ENCODE measurements at regions not wholly inside any gene's neighbourhood (a gene's known extent, or its start where the extent isn't known, plus 50 kb on each side); places are given as distances from the start of the nearest gene placed in this dataset.

GRCh38 chr12:89993632-89994031 lies 285.0 kb upstream of the ATP2B1 start:
- Mint-ChIP-seq H3K4me1 (peaks cover 26% of the 10 kb centered on the region), H3K4me3 (no peak overlapping the region), H3K36me3 (ENCODE audit: insufficient read depth) (no peaks in the 10 kb centered on the region), H3K27ac (ENCODE audit: low read depth) (no peak overlapping the region), H3K27me3 (no peaks in the 10 kb centered on the region), H3K9me3 (no peaks in the 10 kb centered on the region)
- no peak for DNase-seq (ENCODE audit: low spot score in 2 of 2)
- ATAC-seq (replicated peaks; ENCODE audit: extremely low read depth, poor library complexity, severe bottlenecking): no peak

- DNase-seq (ENCODE audit: low spot score in 2 of 2) (no peak), ATAC-seq (replicated peaks; ENCODE audit: extremely low read depth, poor library complexity, severe bottlenecking) (peak; percentile 32)
- Mint-ChIP-seq H3K27ac (ENCODE audit: low read depth) (peak overlapping the region; percentile 10), H3K36me3 (ENCODE audit: insufficient read depth) (no peaks in the 10 kb centered on the region), H3K4me1 (peaks cover 26% of the 10 kb centered on the region), H3K27me3 (no peaks in the 10 kb centered on the region), H3K9me3 (no peaks in the 10 kb centered on the region), H3K4me3 (no peak overlapping the region)
Measured at GRCh38 chr12:89992668-89993451, 284.2 kb upstream of the ATP2B1 start.

GRCh38 chr12:89991807-89992590 lies 283.4 kb upstream of the ATP2B1 start:
- peaks cover 26% of the 10 kb centered on the region for H3K4me1 Mint-ChIP-seq
- DNase-seq (ENCODE audit: low spot score in 2 of 2) (no peak), ATAC-seq (replicated peaks; ENCODE audit: extremely low read depth, poor library complexity, severe bottlenecking) (no peak)
- H3K27me3 Mint-ChIP-seq: no peaks in the 10 kb centered on the region
- no peaks in the 10 kb centered on the region for H3K9me3 Mint-ChIP-seq
- peak overlapping the region; percentile 10 for H3K27ac Mint-ChIP-seq (ENCODE audit: low read depth)
- H3K36me3 Mint-ChIP-seq (ENCODE audit: insufficient read depth): no peaks in the 10 kb centered on the region
- no peak overlapping the region for H3K4me3 Mint-ChIP-seq

- Mint-ChIP-seq H3K9me3 (no peaks in the 10 kb centered on the region), H3K36me3 (ENCODE audit: insufficient read depth) (no peaks in the 10 kb centered on the region), H3K4me3 (no peak overlapping the region), H3K4me1 (peaks cover 30% of the 10 kb centered on the region), H3K27me3 (no peaks in the 10 kb centered on the region), H3K27ac (ENCODE audit: low read depth) (no peak overlapping the region)
- ATAC-seq (replicated peaks; ENCODE audit: extremely low read depth, poor library complexity, severe bottlenecking): no peak
- DNase-seq (ENCODE audit: low spot score in 2 of 2): no peak
Measured at GRCh38 chr12:89988188-89988915, 279.7 kb upstream of the ATP2B1 start.

- Mint-ChIP-seq H3K4me3 (no peak overlapping the region), H3K36me3 (ENCODE audit: insufficient read depth) (no peaks in the 10 kb centered on the region), H3K27ac (ENCODE audit: low read depth) (no peak overlapping the region), H3K4me1 (peaks cover 6% of the 10 kb centered on the region), H3K27me3 (no peaks in the 10 kb centered on the region), H3K9me3 (no peaks in the 10 kb centered on the region)
- DNase-seq (ENCODE audit: low spot score in 2 of 2) (no peak), ATAC-seq (replicated peaks; ENCODE audit: extremely low read depth, poor library complexity, severe bottlenecking) (no peak)
Measured at GRCh38 chr12:89985935-89986334, 277.3 kb upstream of the ATP2B1 start.

GRCh38 chr12:89984846-89985245 lies 276.2 kb upstream of the ATP2B1 start:
- H3K27me3 Mint-ChIP-seq: no peaks in the 10 kb centered on the region
- DNase-seq (ENCODE audit: low spot score in 2 of 2) (no peak), ATAC-seq (replicated peaks; ENCODE audit: extremely low read depth, poor library complexity, severe bottlenecking) (no peak)
- no peaks in the 10 kb centered on the region for H3K9me3 Mint-ChIP-seq
- H3K4me1 Mint-ChIP-seq: peaks cover 6% of the 10 kb centered on the region
- H3K27ac Mint-ChIP-seq (ENCODE audit: low read depth): no peak overlapping the region
- H3K36me3 Mint-ChIP-seq (ENCODE audit: insufficient read depth): no peaks in the 10 kb centered on the region
- no peak overlapping the region for H3K4me3 Mint-ChIP-seq

GRCh38 chr12:89983622-89984021 lies 275.0 kb upstream of the ATP2B1 start:
- Mint-ChIP-seq H3K9me3 (no peaks in the 10 kb centered on the region), H3K27ac (ENCODE audit: low read depth) (no peak overlapping the region), H3K27me3 (no peaks in the 10 kb centered on the region), H3K4me1 (peaks cover 6% of the 10 kb centered on the region), H3K4me3 (no peak overlapping the region), H3K36me3 (ENCODE audit: insufficient read depth) (no peaks in the 10 kb centered on the region)
- ATAC-seq (replicated peaks; ENCODE audit: extremely low read depth, poor library complexity, severe bottlenecking): no peak
- DNase-seq (ENCODE audit: low spot score in 2 of 2): no peak

GRCh38 chr12:89980236-89980635 lies 271.6 kb upstream of the ATP2B1 start:
- Mint-ChIP-seq H3K36me3 (ENCODE audit: insufficient read depth) (no peaks in the 10 kb centered on the region), H3K27me3 (no peaks in the 10 kb centered on the region), H3K4me3 (no peak overlapping the region), H3K4me1 (peaks cover 8% of the 10 kb centered on the region), H3K27ac (ENCODE audit: low read depth) (no peak overlapping the region), H3K9me3 (no peaks in the 10 kb centered on the region)
- ATAC-seq (replicated peaks; ENCODE audit: extremely low read depth, poor library complexity, severe bottlenecking) (no peak), DNase-seq (ENCODE audit: low spot score in 2 of 2) (no peak)

- DNase-seq (ENCODE audit: low spot score in 2 of 2): no peak
- no peak for ATAC-seq (replicated peaks; ENCODE audit: extremely low read depth, poor library complexity, severe bottlenecking)
- Mint-ChIP-seq H3K4me1 (peaks cover 6% of the 10 kb centered on the region), H3K27me3 (no peaks in the 10 kb centered on the region), H3K9me3 (no peaks in the 10 kb centered on the region), H3K36me3 (ENCODE audit: insufficient read depth) (no peaks in the 10 kb centered on the region), H3K4me3 (no peak overlapping the region), H3K27ac (ENCODE audit: low read depth) (no peak overlapping the region)
Measured at GRCh38 chr12:89977405-89978085, 268.9 kb upstream of the ATP2B1 start.

- H3K4me1 Mint-ChIP-seq: peaks cover 7% of the 10 kb centered on the region
- H3K27ac Mint-ChIP-seq (ENCODE audit: low read depth): no peak overlapping the region
- no peaks in the 10 kb centered on the region for H3K9me3 Mint-ChIP-seq
- DNase-seq (ENCODE audit: low spot score in 2 of 2) (no peak), ATAC-seq (replicated peaks; ENCODE audit: extremely low read depth, poor library complexity, severe bottlenecking) (no peak)
- no peaks in the 10 kb centered on the region for H3K27me3 Mint-ChIP-seq
- H3K4me3 Mint-ChIP-seq: no peak overlapping the region
- no peaks in the 10 kb centered on the region for H3K36me3 Mint-ChIP-seq (ENCODE audit: insufficient read depth)
Measured at GRCh38 chr12:89976866-89977265, 268.2 kb upstream of the ATP2B1 start.

- ATAC-seq (replicated peaks; ENCODE audit: extremely low read depth, poor library complexity, severe bottlenecking) (no peak), DNase-seq (ENCODE audit: low spot score in 2 of 2) (no peak)
- H3K36me3 Mint-ChIP-seq (ENCODE audit: insufficient read depth): no peaks in the 10 kb centered on the region
- H3K27ac Mint-ChIP-seq (ENCODE audit: low read depth): no peak overlapping the region
- H3K27me3 Mint-ChIP-seq: no peaks in the 10 kb centered on the region
- H3K4me3 Mint-ChIP-seq: no peak overlapping the region
- H3K4me1 Mint-ChIP-seq: peaks cover 14% of the 10 kb centered on the region
- H3K9me3 Mint-ChIP-seq: no peaks in the 10 kb centered on the region
Measured at GRCh38 chr12:89975574-89975973, 266.9 kb upstream of the ATP2B1 start.

GRCh38 chr12:89971880-89972279 lies 263.2 kb upstream of the ATP2B1 start:
- no peaks in the 10 kb centered on the region for H3K9me3 Mint-ChIP-seq
- peaks cover 1% of the 10 kb centered on the region for H3K27me3 Mint-ChIP-seq
- peaks cover 14% of the 10 kb centered on the region for H3K4me1 Mint-ChIP-seq
- H3K4me3 Mint-ChIP-seq: no peak overlapping the region
- ATAC-seq (replicated peaks; ENCODE audit: extremely low read depth, poor library complexity, severe bottlenecking) (no peak), DNase-seq (ENCODE audit: low spot score in 2 of 2) (no peak)
- H3K27ac Mint-ChIP-seq (ENCODE audit: low read depth): no peak overlapping the region
- no peaks in the 10 kb centered on the region for H3K36me3 Mint-ChIP-seq (ENCODE audit: insufficient read depth)

All from central memory CD8-positive, alpha-beta T cell (primary cell).